Endometrial microvascular endothelial cells (primary cell): ENCODE measurements at regions not wholly inside any gene's neighbourhood (a gene's known extent, or its start where the extent isn't known, plus 50 kb on each side); places are given as distances from the start of the nearest gene placed in this dataset.

Experiments
- in situ Hi-C: cut with HindIII; loops from 2 replicates; pipeline ENCODE4 v1.10.0; 2017; ENCODE audit warnings: low sequenced_read_pairs, low pct_unique_long_range_greater_than_20kb; ENCODE audit errors: inconsistent ontology term

- in situ Hi-C loops: no loop called here
These were observed 1455.3 kb downstream of the BRD1 start for GRCh38 chr22:48372390-48372789.

- in situ Hi-C loops: no loop called here
These were observed 1456.3 kb downstream of the BRD1 start for GRCh38 chr22:48371391-48371790.

- in situ Hi-C loops: no loop called here
These were observed 1457.0 kb downstream of the BRD1 start for GRCh38 chr22:48370508-48371325.

- in situ Hi-C loops: no loop called here
These were observed 1457.7 kb downstream of the BRD1 start for GRCh38 chr22:48369789-48370507.

- in situ Hi-C loops: no loop called here
These were observed 1458.6 kb downstream of the BRD1 start for GRCh38 chr22:48368975-48369525.

- in situ Hi-C loops: no loop called here
These were observed 1459.9 kb downstream of the BRD1 start for GRCh38 chr22:48367731-48368130.

GRCh38 chr22:48366591-48366990 is 1461.1 kb downstream of the BRD1 start:
- in situ Hi-C loops: no loop called here

- in situ Hi-C loops: no loop called here
These were observed 1461.6 kb downstream of the BRD1 start for GRCh38 chr22:48366056-48366455.

GRCh38 chr22:48365386-48365785 is 1462.3 kb downstream of the BRD1 start:
- in situ Hi-C loops: no loop called here

GRCh38 chr22:48362721-48363404 is 1464.8 kb downstream of the BRD1 start:
- in situ Hi-C loops: no loop called here

- in situ Hi-C loops: no loop called here
These were observed 1466.5 kb downstream of the BRD1 start for GRCh38 chr22:48361099-48361639.

- in situ Hi-C loops: no loop called here
These were observed 1468.1 kb downstream of the BRD1 start for GRCh38 chr22:48359613-48359965.

- in situ Hi-C loops: no loop called here
These were observed 1468.6 kb downstream of the BRD1 start for GRCh38 chr22:48358886-48359612.

GRCh38 chr22:48357961-48358360 is 1469.7 kb downstream of the BRD1 start:
- in situ Hi-C loops: no loop called here

GRCh38 chr22:48357196-48357595 is 1470.5 kb downstream of the BRD1 start:
- in situ Hi-C loops: no loop called here

- in situ Hi-C loops: no loop called here
These were observed 1470.9 kb downstream of the BRD1 start for GRCh38 chr22:48356731-48357130.

- in situ Hi-C loops: no loop called here
These were observed 1473.6 kb downstream of the BRD1 start for GRCh38 chr22:48354096-48354495.

GRCh38 chr22:48353116-48353947 is 1474.3 kb downstream of the BRD1 start:
- in situ Hi-C loops: no loop called here
